Superior temporal gyrus (tissue), 1 donor: ENCODE measurements at regions not wholly inside any gene's neighbourhood (a gene's known extent, or its start where the extent isn't known, plus 50 kb on each side); places are given as distances from the start of the nearest gene placed in this dataset.

Source experiments
- DNase-seq: peaks from one replicate; pipeline ENCODE4 v3.0.0-alpha.2; 2016; ENCODE audit errors: extremely low spot score

- no peak for DNase-seq
Observed at GRCh38 chr10:101297901-101298486, 56.0 kb upstream of the BTRC start.

GRCh38 chr10:101299211-101299610 is 54.8 kb upstream of the BTRC start:
- DNase-seq: no peak

GRCh38 chr10:101301111-101301731 is 52.7 kb upstream of the BTRC start:
- DNase-seq: no peak

- no peak for DNase-seq
Observed at GRCh38 chr10:101303087-101303703, 50.8 kb upstream of the BTRC start.
